D341Med (cell line): ENCODE measurements at regions not wholly inside any gene's neighbourhood (a gene's known extent, or its start where the extent isn't known, plus 50 kb on each side); places are given as distances from the start of the nearest gene placed in this dataset.

ENCODE experiments used
- DNase-seq: peaks from one replicate; pipeline ENCODE4 v3.0.0; 2012; ENCODE audit warnings: low spot score

GRCh38 chr6:81694855-81695254 is 57.6 kb downstream of the TENT5A start:
- DNase-seq = no peak

GRCh38 chr6:81694207-81694606 is 58.3 kb downstream of the TENT5A start:
- DNase-seq = no peak

- DNase-seq = no peak
Measured at GRCh38 chr6:81693266-81693665, 59.2 kb downstream of the TENT5A start.

GRCh38 chr6:81690073-81690472 is 62.4 kb downstream of the TENT5A start:
- DNase-seq = no peak

GRCh38 chr6:81689580-81689979 is 62.9 kb downstream of the TENT5A start:
- no peak for DNase-seq

GRCh38 chr6:81683912-81684311 is 68.6 kb downstream of the TENT5A start:
- DNase-seq = no peak

- DNase-seq = no peak
Measured at GRCh38 chr6:81682858-81683620, 69.4 kb downstream of the TENT5A start.

- DNase-seq = no peak
Measured at GRCh38 chr6:81682235-81682795, 70.2 kb downstream of the TENT5A start.

- no peak for DNase-seq
Measured at GRCh38 chr6:81669445-81669844, 83.0 kb downstream of the TENT5A start.

- DNase-seq = no peak
Measured at GRCh38 chr6:81668615-81669047, 83.8 kb downstream of the TENT5A start.

- no peak for DNase-seq
Measured at GRCh38 chr6:81666481-81666880, 86.0 kb downstream of the TENT5A start.

- DNase-seq = no peak
Measured at GRCh38 chr6:81656231-81656630, 96.2 kb downstream of the TENT5A start.

GRCh38 chr6:81655696-81656095 is 96.8 kb downstream of the TENT5A start:
- no peak for DNase-seq

- no peak for DNase-seq
Measured at GRCh38 chr6:81648502-81648901, 104.0 kb downstream of the TENT5A start.

GRCh38 chr6:81643156-81643555 is 109.3 kb downstream of the TENT5A start:
- no peak for DNase-seq

GRCh38 chr6:81640891-81641290 is 111.6 kb downstream of the TENT5A start:
- no peak for DNase-seq

GRCh38 chr6:81640126-81640525 is 112.4 kb downstream of the TENT5A start:
- no peak for DNase-seq

- no peak for DNase-seq
Measured at GRCh38 chr6:81638366-81638765, 114.1 kb downstream of the TENT5A start.

GRCh38 chr6:81636930-81637568 is 115.4 kb downstream of the TENT5A start:
- DNase-seq = no peak

- DNase-seq = no peak
Measured at GRCh38 chr6:81634155-81634880, 118.2 kb downstream of the TENT5A start.

- no peak for DNase-seq
Measured at GRCh38 chr6:81633391-81633790, 119.1 kb downstream of the TENT5A start.

- DNase-seq = no peak
Measured at GRCh38 chr6:81630719-81631118, 121.8 kb downstream of the TENT5A start.

- DNase-seq = no peak
Measured at GRCh38 chr6:81625216-81625615, 127.3 kb downstream of the TENT5A start.
